ELR (cell line): ENCODE measurements at regions not wholly inside any gene's neighbourhood (a gene's known extent, or its start where the extent isn't known, plus 50 kb on each side); places are given as distances from the start of the nearest gene placed in this dataset.

Experiments used
- DNase-seq: peaks from one replicate; pipeline ENCODE4 v3.0.0-alpha.2; 2015; ENCODE audit warnings: low read depth

- DNase-seq, result no peak
These were observed 395.7 kb downstream of the TMEM161B start for GRCh38 chr5:87872986-87873385.

GRCh38 chr5:87868792-87869191 is 399.9 kb downstream of the TMEM161B start:
- DNase-seq, result no peak

- DNase-seq, result no peak
These were observed 401.4 kb downstream of the TMEM161B start for GRCh38 chr5:87867281-87867680.

GRCh38 chr5:87853541-87853940 is 415.1 kb downstream of the TMEM161B start:
- no peak for DNase-seq

- DNase-seq, result no peak
These were observed 417.0 kb downstream of the TMEM161B start for GRCh38 chr5:87851603-87852002.

- DNase-seq, result no peak
These were observed 417.8 kb downstream of the TMEM161B start for GRCh38 chr5:87850843-87851242.

GRCh38 chr5:87845734-87846133 is 422.9 kb downstream of the TMEM161B start:
- no peak for DNase-seq

- DNase-seq, result no peak
These were observed 423.8 kb downstream of the TMEM161B start for GRCh38 chr5:87844866-87845265.

- no peak for DNase-seq
These were observed 424.2 kb downstream of the TMEM161B start for GRCh38 chr5:87844449-87844848.

- DNase-seq, result no peak
These were observed 424.0 kb upstream of the CCNH start for GRCh38 chr5:87836696-87837095.

GRCh38 chr5:87831499-87831898 is 418.8 kb upstream of the CCNH start:
- no peak for DNase-seq

- DNase-seq, result peak; percentile 46
These were observed 416.5 kb upstream of the CCNH start for GRCh38 chr5:87829217-87829551.

GRCh38 chr5:87828545-87829216 is 416.0 kb upstream of the CCNH start:
- no peak for DNase-seq

- no peak for DNase-seq
These were observed 414.8 kb upstream of the CCNH start for GRCh38 chr5:87827539-87827938.

- DNase-seq, result no peak
These were observed 413.8 kb upstream of the CCNH start for GRCh38 chr5:87826507-87826906.

GRCh38 chr5:87825583-87825982 is 412.9 kb upstream of the CCNH start:
- DNase-seq, result no peak

- no peak for DNase-seq
These were observed 395.1 kb upstream of the CCNH start for GRCh38 chr5:87807783-87808182.

GRCh38 chr5:87803352-87803751 is 390.6 kb upstream of the CCNH start:
- DNase-seq, result no peak

GRCh38 chr5:87791869-87792268 is 379.1 kb upstream of the CCNH start:
- no peak for DNase-seq

GRCh38 chr5:87788416-87788815 is 375.7 kb upstream of the CCNH start:
- no peak for DNase-seq

GRCh38 chr5:87787625-87788256 is 375.0 kb upstream of the CCNH start:
- DNase-seq, result no peak

GRCh38 chr5:87787086-87787485 is 374.4 kb upstream of the CCNH start:
- no peak for DNase-seq

- no peak for DNase-seq
These were observed 373.7 kb upstream of the CCNH start for GRCh38 chr5:87786471-87786870.
